Lower leg skin (tissue), 3 donors: ENCODE measurements at regions not wholly inside any gene's neighbourhood (a gene's known extent, or its start where the extent isn't known, plus 50 kb on each side); places are given as distances from the start of the nearest gene placed in this dataset.
"Not testable (repeated sequence)": the region's sequence is repeated elsewhere in the genome, so short reads cannot be mapped to it uniquely, and the experiment has no call there.

Experiments used
- DNase-seq, 2 donors: peaks; one replicate each; pipeline ENCODE4 v3.0.0-alpha.2; 2019; ENCODE audit warnings: low spot score in 2 of 2
- H3K4me3 ChIP-seq: fragments of 200-600 bp; sonication (generic); 2 replicates; pipeline ENCODE4 v1.5.1; 2017; ENCODE audit warnings: mild to moderate bottlenecking, low read depth; ENCODE audit not compliant: poor library complexity, severe bottlenecking
- WGBS, 2 donors: methylation state at CpG; one replicate each; pipeline ENCODE4 v1.1.5; 2018; 5-methylcytosine and 5-hydroxymethylcytosine counted together
- intact Hi-C: fragments of 100-400 bp; cut with DNase I; formaldehyde crosslinking; loops from one replicate; pipeline ENCODE4 v1.15.0; 2023; ENCODE audit warnings: low total_unique reads

DNA sequence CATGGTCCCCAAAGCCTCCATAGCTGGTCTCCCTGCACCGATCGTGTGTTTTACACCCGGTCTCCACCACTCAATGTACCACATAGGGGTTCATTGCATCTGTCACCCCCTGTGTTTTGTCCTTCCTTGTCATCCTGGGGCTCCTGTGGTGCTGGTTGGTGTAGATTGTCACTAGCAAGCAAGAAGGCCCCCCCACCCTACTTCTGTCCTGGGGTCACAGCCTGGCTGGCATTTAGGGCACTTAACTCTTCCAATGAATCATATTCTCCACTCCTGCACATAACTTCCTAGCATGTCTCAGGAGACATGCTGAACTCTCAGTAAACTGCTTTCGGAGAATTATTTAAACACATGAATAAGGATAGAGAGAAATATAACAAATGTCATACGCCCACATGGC, 161.4 kb downstream of the BCL2L11 start:
- intact Hi-C loops, H3K4me3 ChIP-seq, DNase-seq: not testable (repeated sequence)
- no CpG with 5 or more reads among the region's 5 CpGs for WGBS, 2 donors

DNA sequence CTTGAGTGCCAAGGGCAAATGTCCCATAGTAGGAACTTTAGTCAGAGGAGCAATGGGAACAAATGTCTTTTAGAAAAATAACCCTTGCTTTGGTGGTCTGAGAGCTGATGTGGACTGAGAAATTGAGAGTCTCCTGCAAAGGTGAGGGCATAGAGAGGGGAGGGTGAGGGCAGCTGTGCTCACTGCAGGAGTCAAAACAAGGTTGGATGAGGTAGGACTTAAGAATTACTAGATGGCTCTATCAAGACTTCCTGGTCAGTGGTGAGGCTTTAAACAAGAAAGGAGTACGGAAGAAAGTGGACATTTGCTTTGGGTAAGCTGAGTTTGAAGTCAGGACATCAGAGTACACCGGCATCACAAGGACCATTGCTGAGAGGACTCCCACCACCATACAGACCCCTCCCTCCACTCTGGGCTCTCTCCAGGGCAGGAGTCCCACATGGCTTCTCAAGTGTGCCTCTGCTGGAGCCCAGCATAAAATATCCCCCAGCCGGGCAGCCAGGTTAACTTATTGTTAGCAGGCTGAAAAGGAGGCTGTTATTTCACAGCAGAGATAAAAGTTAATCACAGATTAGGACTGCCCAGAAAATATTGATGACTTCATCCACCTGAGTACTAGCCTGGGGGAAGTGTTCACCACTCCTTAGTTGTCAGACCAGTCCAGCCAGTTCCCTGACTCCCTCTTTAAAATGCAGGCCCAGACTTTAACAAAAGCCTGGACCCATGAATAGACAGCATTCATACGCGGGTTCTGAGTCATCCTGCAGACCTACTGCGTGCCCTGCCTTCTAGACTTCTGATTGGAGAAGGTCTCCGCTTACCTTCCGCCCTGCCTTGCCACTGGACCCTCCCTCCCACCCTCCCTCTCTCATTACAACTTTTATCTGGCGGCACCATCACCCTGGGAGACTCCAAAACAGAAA, 167.2 kb downstream of the BCL2L11 start:
- WGBS, 2 donors: 45 to 53% methylated on average over 6 of the region's 9 CpGs
- DNase-seq: peak; percentile 33 to 70
- intact Hi-C loops, H3K4me3 ChIP-seq: not testable (repeated sequence)

DNA sequence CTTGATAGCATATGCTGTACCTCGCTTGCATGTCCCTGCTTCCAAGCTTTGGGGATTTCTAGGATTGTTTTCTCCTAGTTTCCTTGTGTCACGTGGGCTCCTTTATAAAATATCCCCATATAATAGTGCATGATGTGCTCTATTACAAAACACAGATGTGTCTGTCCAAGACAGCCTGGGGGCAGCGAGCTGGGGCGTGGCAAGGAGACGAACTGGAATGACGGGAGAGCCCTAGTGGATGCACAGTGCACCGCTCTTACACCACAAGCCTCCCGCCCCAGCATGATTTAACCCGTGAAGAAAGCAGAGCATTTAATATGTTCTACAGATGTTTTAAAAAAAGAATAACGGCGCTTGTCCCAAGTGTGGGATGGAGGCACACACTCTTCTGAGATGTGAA, 169.7 kb downstream of the BCL2L11 start:
- intact Hi-C loops, H3K4me3 ChIP-seq: not testable (repeated sequence)
- 32 to 36% methylated on average over 9 to 10 of the region's 11 CpGs for WGBS, 2 donors
- DNase-seq: peak; percentile 68 to 92

DNA sequence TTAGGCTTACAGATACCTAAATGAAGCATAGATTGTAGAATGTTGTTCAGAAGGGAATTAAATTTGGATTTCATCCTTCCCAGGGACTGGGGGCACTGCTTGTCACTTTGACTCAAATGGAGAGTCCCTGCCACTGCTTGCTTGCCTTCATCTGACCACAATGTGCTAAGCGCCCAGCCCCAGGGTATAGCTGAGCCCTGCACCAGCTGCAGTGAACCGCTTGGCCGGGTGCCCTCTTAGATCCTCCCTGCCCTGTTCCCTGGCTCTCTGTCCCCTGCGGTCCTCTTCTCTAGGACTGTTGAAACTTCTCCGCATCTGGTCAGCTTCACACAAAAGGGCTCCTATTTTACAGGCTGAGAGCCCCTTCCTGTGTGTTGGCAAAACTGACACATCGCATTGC, 170.9 kb downstream of the BCL2L11 start:
- DNase-seq: peak in 1 of 2 donors; percentile 49
- H3K4me3 ChIP-seq, intact Hi-C loops: not testable (repeated sequence)
- WGBS, 2 donors: 61 to 76% methylated on average over 6 of the region's 6 CpGs

DNA sequence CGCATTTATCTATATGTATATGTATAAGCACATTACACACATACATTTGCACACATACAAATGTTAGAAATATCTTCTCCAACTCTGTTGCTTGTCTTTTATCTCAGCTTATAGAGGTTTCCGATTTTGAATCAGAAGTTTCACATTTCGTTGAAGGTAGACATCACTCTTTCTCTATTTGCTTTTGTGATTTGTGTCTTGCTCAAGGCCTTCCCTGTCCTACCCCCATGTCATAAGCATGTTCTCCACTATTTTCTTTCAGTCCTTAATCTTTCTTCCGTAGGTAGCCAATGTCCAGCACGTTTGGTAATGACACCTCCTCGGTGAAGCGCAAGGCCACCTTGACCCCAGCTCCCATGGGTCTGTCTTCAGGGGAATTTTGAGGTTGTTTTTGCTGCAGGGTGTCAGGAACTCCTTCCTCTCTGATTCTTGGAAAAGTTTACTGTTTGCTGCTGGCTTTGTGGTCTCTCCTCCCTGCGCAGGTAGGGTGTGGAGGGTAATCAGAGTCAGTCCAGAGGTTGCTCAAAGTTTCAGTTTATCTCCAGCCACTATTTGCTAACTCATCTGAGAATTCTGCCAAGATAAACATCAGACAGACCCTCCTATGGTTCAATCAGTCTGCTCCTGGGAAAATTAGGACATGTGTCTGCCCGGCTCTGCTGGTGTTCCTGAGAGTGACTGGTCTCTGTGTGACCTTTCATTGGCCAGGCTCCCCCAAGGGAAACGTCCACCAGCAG, 171.7 kb downstream of the BCL2L11 start:
- DNase-seq: peak in 1 of 2 donors; percentile 21
- intact Hi-C loops, H3K4me3 ChIP-seq: not testable (repeated sequence)
- WGBS, 2 donors: 84 to 90% methylated on average over 8 of the region's 10 CpGs

DNA sequence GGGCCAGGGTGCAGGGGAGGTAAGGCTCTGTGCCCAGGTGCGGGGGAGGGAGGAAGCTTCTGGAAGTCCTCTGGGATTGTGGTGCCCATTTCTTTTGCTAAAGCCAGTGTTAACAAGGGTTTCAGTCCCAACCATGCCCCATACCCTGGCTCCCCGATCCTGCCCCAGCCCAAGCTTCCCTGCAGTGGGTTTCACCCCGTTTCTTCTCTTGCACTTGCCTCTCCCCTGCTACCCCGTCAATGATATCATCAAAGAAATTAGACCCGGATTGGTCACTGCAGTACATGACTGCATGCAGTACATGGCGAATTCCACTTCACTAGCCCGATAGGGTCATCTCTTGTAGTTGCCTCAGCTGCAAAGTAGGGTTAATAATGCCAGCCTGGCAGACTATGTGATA, 174.0 kb downstream of the BCL2L11 start:
- WGBS, 2 donors: no CpG with 5 or more reads among the region's 7 CpGs
- DNase-seq: peak in 1 of 2 donors; percentile 57

DNA sequence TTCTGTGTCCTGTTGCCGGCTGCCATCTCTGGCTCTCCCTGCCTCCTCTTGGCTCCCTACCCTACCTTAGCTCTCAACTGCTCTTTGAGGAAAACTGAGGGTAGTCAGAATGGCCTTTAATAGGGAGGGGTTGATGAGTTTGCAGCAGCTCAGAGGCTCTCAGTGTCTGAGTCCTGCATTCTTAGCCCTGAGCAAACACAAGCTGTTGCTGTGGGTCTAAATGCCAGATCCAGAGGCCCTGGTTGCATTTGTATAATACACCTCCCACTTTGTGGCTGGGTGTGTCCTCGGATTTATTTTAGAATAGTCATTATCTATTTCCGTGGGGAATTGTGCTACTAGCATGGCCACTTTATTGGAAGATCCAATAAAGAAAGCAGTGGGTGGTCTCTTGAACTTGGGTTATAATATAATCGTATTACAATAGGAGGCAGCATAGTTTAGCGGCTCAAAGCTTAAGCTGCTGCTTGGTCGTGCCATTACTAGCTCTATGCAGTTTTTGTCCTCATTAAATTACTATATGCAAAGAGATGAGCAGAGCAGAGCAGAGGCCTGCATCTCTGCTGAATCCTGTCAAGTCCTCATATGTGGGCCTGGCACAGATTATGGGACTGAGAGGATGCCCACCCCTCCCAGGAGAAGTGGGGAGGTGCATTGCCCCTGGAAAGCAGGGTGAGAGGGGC, 175.5 kb downstream of the BCL2L11 start:
- 70 to 77% methylated on average over 5 to 6 of the region's 6 CpGs for WGBS, 2 donors
- DNase-seq, intact Hi-C loops, H3K4me3 ChIP-seq: not testable (repeated sequence)

More for the DNA sequence above, 174.0 kb downstream of the BCL2L11 start:
- intact Hi-C loops, H3K4me3 ChIP-seq: not testable (repeated sequence)

DNA sequence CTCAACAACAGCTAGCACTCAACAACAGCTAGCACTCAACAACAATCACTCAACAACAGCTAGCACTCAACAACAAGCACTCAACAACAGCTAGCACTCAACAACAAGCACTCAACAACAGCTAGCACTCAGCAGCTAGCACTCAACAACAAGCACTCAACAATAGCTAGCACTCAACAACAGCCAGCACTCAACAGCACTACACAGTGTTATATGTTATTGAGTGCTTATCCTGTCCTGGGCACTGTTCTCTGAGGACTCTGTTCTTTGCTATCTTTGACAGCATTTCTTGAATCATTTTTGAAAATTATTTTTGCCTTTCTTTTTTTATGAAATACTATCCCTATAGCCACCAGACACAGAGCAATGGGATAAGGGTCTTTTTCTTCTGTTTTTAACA, 176.4 kb downstream of the BCL2L11 start:
- H3K4me3 ChIP-seq, intact Hi-C loops: not testable (repeated sequence)
- peak in 1 of 2 donors; percentile 20 for DNase-seq

DNA sequence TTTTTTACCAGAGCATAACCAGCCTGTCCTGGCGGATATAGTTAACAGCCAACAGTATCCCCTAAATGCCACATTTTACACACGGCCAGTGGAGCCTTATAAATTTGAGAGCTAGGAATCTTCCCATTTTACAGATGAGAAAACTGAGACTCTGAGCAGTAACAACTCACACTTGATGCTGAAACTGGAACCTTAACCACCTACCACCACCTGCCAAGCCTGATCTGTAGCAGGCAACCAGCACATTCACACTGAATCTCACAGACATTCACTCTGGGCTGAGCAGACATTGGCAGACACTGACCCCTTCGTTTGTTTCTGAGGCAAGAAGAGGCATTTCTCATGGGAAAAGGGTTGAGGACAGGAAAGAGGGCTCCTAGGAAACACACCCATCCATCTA, 178.2 kb downstream of the BCL2L11 start:
- H3K4me3 ChIP-seq, intact Hi-C loops: not testable (repeated sequence)
- peak in 1 of 2 donors; percentile 9 for DNase-seq
- 93 to 100% methylated on average over 3 of the region's 3 CpGs for WGBS, 2 donors

DNA sequence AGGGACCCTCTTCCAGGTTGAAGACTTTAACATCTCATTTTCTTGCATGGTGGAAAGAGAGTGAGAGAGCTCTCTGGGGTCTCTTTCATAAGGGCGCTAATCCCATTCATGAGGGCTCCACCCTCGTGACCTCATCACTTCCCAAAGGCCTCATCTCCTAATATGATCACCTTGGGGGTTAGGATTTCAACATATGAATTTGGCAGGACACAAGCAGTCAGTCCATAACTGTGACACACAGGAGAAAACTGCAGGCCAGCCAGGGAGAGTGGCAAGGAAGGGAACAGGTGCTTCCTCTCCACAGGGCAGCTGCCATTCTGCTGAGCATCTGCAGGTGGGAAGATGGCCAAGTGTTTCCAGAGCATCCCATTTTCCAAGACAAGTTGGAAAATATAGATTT, 178.9 kb downstream of the BCL2L11 start:
- DNase-seq: peak in 1 of 2 donors; percentile 6
- intact Hi-C loops, H3K4me3 ChIP-seq: not testable (repeated sequence)
- WGBS, 2 donors: 90% methylated on average over 2 of the region's 2 CpGs

DNA sequence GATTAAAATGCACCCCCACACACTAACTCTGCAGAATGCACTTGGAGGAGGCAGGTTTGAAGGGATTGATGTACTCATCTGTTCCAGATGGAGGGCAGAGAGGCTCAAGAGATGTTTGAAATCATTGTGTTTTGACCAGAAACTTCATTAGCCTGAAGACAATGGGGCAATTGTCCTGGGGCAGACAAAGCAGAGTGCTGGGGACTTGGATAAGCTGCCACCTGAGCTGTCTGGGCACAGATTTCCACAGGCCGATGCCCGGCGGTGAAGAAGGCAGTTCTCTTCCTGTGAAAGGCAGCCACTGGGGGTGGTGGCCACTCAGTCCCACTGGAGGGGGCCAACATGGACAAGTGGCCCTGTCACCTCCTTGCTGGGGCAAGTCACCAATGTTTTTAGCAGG, 181.0 kb downstream of the BCL2L11 start:
- H3K4me3 ChIP-seq, intact Hi-C loops, DNase-seq: not testable (repeated sequence)
- no CpG with 5 or more reads among the region's 3 CpGs for WGBS, 2 donors

DNA sequence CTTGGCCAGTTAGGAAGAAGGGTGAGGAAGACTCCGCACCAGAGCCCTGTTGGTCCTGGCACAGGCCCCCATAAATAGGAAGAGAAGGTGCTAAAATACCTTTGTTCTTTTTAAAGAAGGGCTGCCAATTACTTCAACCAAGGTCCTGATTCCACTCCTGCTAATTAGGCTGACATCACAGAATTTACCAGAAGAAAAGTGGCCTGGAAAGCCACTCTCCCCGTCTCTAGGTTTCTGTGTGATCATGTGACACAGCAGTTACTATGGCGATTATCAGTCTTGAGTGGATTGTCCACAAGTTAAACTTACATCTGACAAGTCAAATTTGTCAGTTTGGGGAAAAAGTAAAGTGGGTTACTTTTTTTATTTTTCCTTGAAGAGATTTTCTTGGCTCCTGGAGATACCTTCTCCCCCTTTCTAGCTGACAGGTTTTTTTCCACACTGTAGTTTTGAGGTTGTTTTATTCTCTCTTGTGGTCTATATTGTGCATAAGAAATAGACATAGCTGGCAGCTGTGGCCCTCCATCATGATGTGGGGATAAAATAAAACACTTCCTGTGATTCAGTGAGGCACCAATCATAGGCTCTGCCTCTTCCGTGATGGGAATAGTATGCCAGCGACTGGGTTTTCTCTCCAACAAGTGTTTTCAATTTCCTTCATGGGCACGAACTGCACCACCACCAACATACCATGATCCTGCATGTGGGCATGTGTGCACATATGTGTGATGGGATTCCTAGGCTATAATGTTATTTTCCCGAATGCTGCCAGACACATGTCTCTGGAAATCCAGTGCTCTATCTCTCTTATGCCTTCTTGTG, 181.9 kb downstream of the BCL2L11 start:
- intact Hi-C loops, DNase-seq, H3K4me3 ChIP-seq: not testable (repeated sequence)
- 70 to 89% methylated on average over 4 to 5 of the region's 7 CpGs for WGBS, 2 donors

DNA sequence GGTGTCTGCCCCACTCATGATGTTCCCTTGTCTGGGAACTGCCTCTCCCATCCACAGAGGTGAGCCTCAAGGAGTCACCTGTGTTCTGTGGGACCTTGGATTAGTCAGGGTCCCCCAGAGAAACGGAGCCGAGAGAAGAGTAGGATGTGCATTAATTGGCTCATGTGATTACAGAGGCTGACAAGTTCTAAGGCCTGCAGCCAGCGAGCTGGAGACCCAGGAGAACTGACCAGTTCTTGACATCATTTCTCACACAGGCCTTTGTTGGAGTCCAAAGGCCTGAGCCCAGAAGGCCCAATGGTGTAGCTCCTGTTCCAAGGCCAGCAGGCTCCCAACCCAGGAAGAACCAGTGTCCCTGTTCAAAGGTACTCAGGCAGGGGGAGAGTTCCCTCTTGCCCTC, 186.6 kb downstream of the BCL2L11 start:
- DNase-seq, H3K4me3 ChIP-seq, intact Hi-C loops: not testable (repeated sequence)
- WGBS, 2 donors: 97% methylated on average over 3 of the region's 3 CpGs
